SK-N-SH (cell line): ENCODE measurements at regions not wholly inside any gene's neighbourhood (a gene's known extent, or its start where the extent isn't known, plus 50 kb on each side); places are given as distances from the start of the nearest gene placed in this dataset.

Experiments used
- CTCF ChIA-PET: fragments of 300-600, 350-600 bp; formaldehyde crosslinking; extraction: SDS; loops from one replicate; lab custom pipeline; 2021; lab: Yijun Ruan, JAX
- POLR2A ChIA-PET: fragments of 350-600 bp; sonication (Branson Sonifier 250); formaldehyde crosslinking; extraction: SDS; loops from one replicate; lab custom pipeline; 2020; ENCODE audit warnings: antibody characterized with exemption, inconsistent platforms; lab: Yijun Ruan, JAX
- DNase-seq: peaks from one replicate; pipeline ENCODE4 v3.0.0; 2012
- H2AFZ ChIP-seq: fragments of 200-600 bp; sonication (generic); 2 replicates; pipeline ENCODE4 v1.8.1; 2016; ENCODE audit warnings: antibody characterized with exemption, mild to moderate bottlenecking, low read depth
- H3F3A ChIP-seq: fragments of 200-600 bp; sonication (generic); replicated peaks from 2 replicates; pipeline ENCODE3; 2016; ENCODE audit warnings: antibody characterized with exemption, mild to moderate bottlenecking; ENCODE audit not compliant: insufficient read depth
- H3K27ac ChIP-seq, 2 experiments: fragments of 200-500 bp in 1 of 2; fragments of 200-600 bp in 1 of 2; sonication (Bioruptor generic) in 1 of 2; sonication (generic), shearing (Covaris generic) in 1 of 2; 2 replicates each; pipeline versions ENCODE4 v1.5.1 to v1.6.1; 2014 to 2016; ENCODE audit warnings: low read depth in 2 of 2, inconsistent platforms in 1 of 2, low read length in 1 of 2, mild to moderate bottlenecking in 1 of 2, mixed read lengths in 1 of 2
- H3K27me3 ChIP-seq: fragments of 200-600 bp; sonication (generic), shearing (Covaris generic); 2 replicates; pipeline ENCODE4 v1.6.1; 2016; ENCODE audit warnings: mixed run types; ENCODE audit not compliant: insufficient read depth
- H3K36me3 ChIP-seq, 2 experiments: fragments of 200-500 bp in 1 of 2; fragments of 200-600 bp in 1 of 2; sonication (Bioruptor generic) in 1 of 2; sonication (generic) in 1 of 2; replicated peaks in 1 of 2; 2 replicates each; pipeline versions ENCODE3 to v1.5.1; 2014 to 2016; ENCODE audit warnings: low read length in 1 of 2, mild to moderate bottlenecking in 1 of 2; ENCODE audit not compliant: insufficient read depth in 2 of 2, control insufficient read depth in 1 of 2
- H3K4me1 ChIP-seq, 2 experiments: fragments of 200-500 bp in 1 of 2; fragments of 200-600 bp in 1 of 2; sonication (Bioruptor generic) in 1 of 2; sonication (generic), shearing (Covaris generic) in 1 of 2; 2 replicates each; pipeline versions ENCODE4 v1.5.1 to v1.6.1; 2014 to 2016; ENCODE audit warnings: low read depth in 1 of 2, low read length in 1 of 2, mixed run types in 1 of 2; ENCODE audit not compliant: insufficient read depth in 2 of 2, control insufficient read depth in 1 of 2
- H3K4me2 ChIP-seq: fragments of 200-600 bp; sonication (generic), shearing (Covaris generic); 2 replicates; pipeline ENCODE4 v1.6.1; 2017; ENCODE audit warnings: mixed run types
- H3K4me3 ChIP-seq, 2 experiments: fragments of 200-500 bp in 1 of 2; fragments of 200-600 bp in 1 of 2; sonication (Bioruptor generic) in 1 of 2; sonication (generic), shearing (Covaris generic) in 1 of 2; 2 replicates each; pipeline versions ENCODE4 v1.5.1 to v1.8.1; 2014 to 2016; ENCODE audit warnings: low read depth in 2 of 2, inconsistent platforms in 1 of 2, low read length in 1 of 2, mild to moderate bottlenecking in 1 of 2, mixed read lengths in 1 of 2, moderate library complexity in 1 of 2
- H3K79me2 ChIP-seq: fragments of 200-600 bp; sonication (generic); 2 replicates; pipeline ENCODE4 v1.8.1; 2017; ENCODE audit warnings: mild to moderate bottlenecking; ENCODE audit not compliant: insufficient read depth
- H3K9ac ChIP-seq: fragments of 200-600 bp; sonication (generic); 2 replicates; pipeline ENCODE4 v1.6.1; 2017; ENCODE audit warnings: mixed run types
- H3K9me2 ChIP-seq: fragments of 200-600 bp; sonication (generic); 2 replicates; pipeline ENCODE4 v1.6.1; 2017; ENCODE audit warnings: mixed run types
- H3K9me3 ChIP-seq: fragments of 200-600 bp; sonication (generic); 2 replicates; pipeline ENCODE4 v1.6.1; 2017; ENCODE audit warnings: mixed run types, mild to moderate bottlenecking, moderate library complexity
- H4K20me1 ChIP-seq: fragments of 200-600 bp; sonication (generic); 2 replicates; pipeline ENCODE4 v1.6.1; 2017; ENCODE audit warnings: mild to moderate bottlenecking, mixed run types; ENCODE audit not compliant: insufficient read depth
- ELF1 ChIP-seq: IDR thresholded peaks from 2 replicates; pipeline ENCODE4 v1.4.0; 2012
- EP300 ChIP-seq, 2 experiments: IDR thresholded peaks; 2 replicates each; pipeline versions ENCODE4 v1.4.0 to v1.6.1; 2012; ENCODE audit warnings: borderline replicate concordance in 1 of 2, low read depth in 1 of 2, low read length in 1 of 2
- GABPA ChIP-seq: IDR thresholded peaks from 2 replicates; pipeline ENCODE4 v1.4.0; 2012; ENCODE audit warnings: low read depth, mild to moderate bottlenecking
- NFIC ChIP-seq: IDR thresholded peaks from 2 replicates; pipeline ENCODE4 v1.4.0; 2012; ENCODE audit warnings: borderline replicate concordance
- POLR2AphosphoS5 ChIP-seq: IDR thresholded peaks from 2 replicates; pipeline ENCODE4 v1.6.1; 2012; ENCODE audit warnings: low read depth, low read length
- RAD21 ChIP-seq: IDR thresholded peaks from 2 replicates; pipeline ENCODE4 v1.6.1; 2012; ENCODE audit warnings: mild to moderate bottlenecking, low read length
- RCOR1 ChIP-seq: fragments of 150-350 bp; IDR thresholded peaks from 2 replicates; pipeline ENCODE4 v1.6.1; 2017; ENCODE audit warnings: antibody characterized with exemption, low read length
- RXRA ChIP-seq: IDR thresholded peaks from 2 replicates; pipeline ENCODE4 v1.4.0; 2012; ENCODE audit warnings: low read depth, mild to moderate bottlenecking, borderline replicate concordance
- TCF12 ChIP-seq: IDR thresholded peaks from 2 replicates; pipeline ENCODE4 v1.4.0; 2012
- TEAD4 ChIP-seq: IDR thresholded peaks from 2 replicates; pipeline ENCODE4 v1.4.0; 2012; ENCODE audit warnings: mild to moderate bottlenecking, borderline replicate concordance; ENCODE audit not compliant: insufficient read depth
- YY1 ChIP-seq: IDR thresholded peaks from 2 replicates; pipeline ENCODE4 v1.4.0; 2012; ENCODE audit warnings: low read depth, mild to moderate bottlenecking
- WGBS: methylation state at CpG from one replicate; pipeline ENCODE4 v1.1.6; 2017; ENCODE audit warnings: low lambda C conversion rate; 5-methylcytosine and 5-hydroxymethylcytosine counted together
- TF ChIP-seq, protein P1 (sequence below): IDR thresholded peaks from 2 replicates; pipeline ENCODE4 v1.4.0; 2012; ENCODE audit warnings: low read depth
- TF ChIP-seq, protein P2 (sequence below): IDR thresholded peaks from 2 replicates; pipeline ENCODE4 v1.6.1; 2012; ENCODE audit warnings: mild to moderate bottlenecking, low read depth, low read length, moderate library complexity
- TF ChIP-seq, protein P3 (sequence below): fragments of 200-600 bp; sonication (generic); IDR thresholded peaks from 2 replicates; pipeline ENCODE4 v1.6.1; 2017; ENCODE audit warnings: antibody characterized with exemption, mild to moderate bottlenecking, moderate library complexity
- TF ChIP-seq, protein P4 (sequence below): IDR thresholded peaks from 2 replicates; pipeline ENCODE4; 2012
- TF ChIP-seq, protein P5 (sequence below): fragments of 150-350 bp; IDR thresholded peaks from 2 replicates; pipeline ENCODE4 v1.6.1; 2016; ENCODE audit warnings: mild to moderate bottlenecking, low read depth, low read length

DNA sequence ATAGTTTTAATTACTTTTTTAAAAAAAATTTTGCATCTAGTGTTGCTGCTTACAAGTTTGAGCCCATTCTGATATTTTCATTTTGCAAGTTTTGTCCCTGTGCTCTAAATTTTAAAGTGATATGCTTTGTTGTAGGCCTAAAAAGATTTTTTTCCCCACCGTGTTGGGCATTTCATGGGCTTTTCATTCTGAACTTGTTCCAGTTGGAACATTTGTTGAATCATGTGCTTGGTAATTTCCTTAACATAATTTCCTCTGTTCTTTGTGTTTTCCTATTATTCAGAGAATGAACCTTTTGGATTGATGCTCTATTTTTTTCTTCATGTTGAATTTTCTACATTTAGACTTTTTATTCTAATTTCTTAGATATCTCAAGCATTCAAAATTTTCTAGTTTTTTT lies 206.4 kb upstream of the SPRY2 start:
- no peaks in the 10 kb centered on the region for H3K9me2 ChIP-seq
- 90% methylated on average over 1 of the region's 1 CpG for WGBS
- no peak overlapping the region; a peak in 1 of 4 replicates for H3K27ac ChIP-seq
- H3K4me3 ChIP-seq: no peak overlapping the region
- POLR2A ChIA-PET: no interaction called here
- no peaks in the 10 kb centered on the region for H3K9me3 ChIP-seq
- TF ChIP-seq RCOR1 (no peak), ELF1 (no peak), TEAD4 (no peak), RAD21 (no peak), TCF12 (no peak), YY1 (no peak), POLR2AphosphoS5 (no peak), RXRA (no peak), EP300 (IDR thresholded peaks at IDR 0.05; ENCODE audit: borderline replicate concordance in 1 of 2, low read depth in 1 of 2, low read length in 1 of 2) (no peak), NFIC (no peak), GABPA (no peak)
- TF ChIP-seq, protein P1, sequence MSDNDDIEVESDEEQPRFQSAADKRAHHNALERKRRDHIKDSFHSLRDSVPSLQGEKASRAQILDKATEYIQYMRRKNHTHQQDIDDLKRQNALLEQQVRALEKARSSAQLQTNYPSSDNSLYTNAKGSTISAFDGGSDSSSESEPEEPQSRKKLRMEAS: no peak
- TF ChIP-seq, protein P2, sequence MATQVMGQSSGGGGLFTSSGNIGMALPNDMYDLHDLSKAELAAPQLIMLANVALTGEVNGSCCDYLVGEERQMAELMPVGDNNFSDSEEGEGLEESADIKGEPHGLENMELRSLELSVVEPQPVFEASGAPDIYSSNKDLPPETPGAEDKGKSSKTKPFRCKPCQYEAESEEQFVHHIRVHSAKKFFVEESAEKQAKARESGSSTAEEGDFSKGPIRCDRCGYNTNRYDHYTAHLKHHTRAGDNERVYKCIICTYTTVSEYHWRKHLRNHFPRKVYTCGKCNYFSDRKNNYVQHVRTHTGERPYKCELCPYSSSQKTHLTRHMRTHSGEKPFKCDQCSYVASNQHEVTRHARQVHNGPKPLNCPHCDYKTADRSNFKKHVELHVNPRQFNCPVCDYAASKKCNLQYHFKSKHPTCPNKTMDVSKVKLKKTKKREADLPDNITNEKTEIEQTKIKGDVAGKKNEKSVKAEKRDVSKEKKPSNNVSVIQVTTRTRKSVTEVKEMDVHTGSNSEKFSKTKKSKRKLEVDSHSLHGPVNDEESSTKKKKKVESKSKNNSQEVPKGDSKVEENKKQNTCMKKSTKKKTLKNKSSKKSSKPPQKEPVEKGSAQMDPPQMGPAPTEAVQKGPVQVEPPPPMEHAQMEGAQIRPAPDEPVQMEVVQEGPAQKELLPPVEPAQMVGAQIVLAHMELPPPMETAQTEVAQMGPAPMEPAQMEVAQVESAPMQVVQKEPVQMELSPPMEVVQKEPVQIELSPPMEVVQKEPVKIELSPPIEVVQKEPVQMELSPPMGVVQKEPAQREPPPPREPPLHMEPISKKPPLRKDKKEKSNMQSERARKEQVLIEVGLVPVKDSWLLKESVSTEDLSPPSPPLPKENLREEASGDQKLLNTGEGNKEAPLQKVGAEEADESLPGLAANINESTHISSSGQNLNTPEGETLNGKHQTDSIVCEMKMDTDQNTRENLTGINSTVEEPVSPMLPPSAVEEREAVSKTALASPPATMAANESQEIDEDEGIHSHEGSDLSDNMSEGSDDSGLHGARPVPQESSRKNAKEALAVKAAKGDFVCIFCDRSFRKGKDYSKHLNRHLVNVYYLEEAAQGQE: no peak
- TF ChIP-seq, protein P3, sequence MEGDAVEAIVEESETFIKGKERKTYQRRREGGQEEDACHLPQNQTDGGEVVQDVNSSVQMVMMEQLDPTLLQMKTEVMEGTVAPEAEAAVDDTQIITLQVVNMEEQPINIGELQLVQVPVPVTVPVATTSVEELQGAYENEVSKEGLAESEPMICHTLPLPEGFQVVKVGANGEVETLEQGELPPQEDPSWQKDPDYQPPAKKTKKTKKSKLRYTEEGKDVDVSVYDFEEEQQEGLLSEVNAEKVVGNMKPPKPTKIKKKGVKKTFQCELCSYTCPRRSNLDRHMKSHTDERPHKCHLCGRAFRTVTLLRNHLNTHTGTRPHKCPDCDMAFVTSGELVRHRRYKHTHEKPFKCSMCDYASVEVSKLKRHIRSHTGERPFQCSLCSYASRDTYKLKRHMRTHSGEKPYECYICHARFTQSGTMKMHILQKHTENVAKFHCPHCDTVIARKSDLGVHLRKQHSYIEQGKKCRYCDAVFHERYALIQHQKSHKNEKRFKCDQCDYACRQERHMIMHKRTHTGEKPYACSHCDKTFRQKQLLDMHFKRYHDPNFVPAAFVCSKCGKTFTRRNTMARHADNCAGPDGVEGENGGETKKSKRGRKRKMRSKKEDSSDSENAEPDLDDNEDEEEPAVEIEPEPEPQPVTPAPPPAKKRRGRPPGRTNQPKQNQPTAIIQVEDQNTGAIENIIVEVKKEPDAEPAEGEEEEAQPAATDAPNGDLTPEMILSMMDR: no peak
- TF ChIP-seq, protein P4, sequence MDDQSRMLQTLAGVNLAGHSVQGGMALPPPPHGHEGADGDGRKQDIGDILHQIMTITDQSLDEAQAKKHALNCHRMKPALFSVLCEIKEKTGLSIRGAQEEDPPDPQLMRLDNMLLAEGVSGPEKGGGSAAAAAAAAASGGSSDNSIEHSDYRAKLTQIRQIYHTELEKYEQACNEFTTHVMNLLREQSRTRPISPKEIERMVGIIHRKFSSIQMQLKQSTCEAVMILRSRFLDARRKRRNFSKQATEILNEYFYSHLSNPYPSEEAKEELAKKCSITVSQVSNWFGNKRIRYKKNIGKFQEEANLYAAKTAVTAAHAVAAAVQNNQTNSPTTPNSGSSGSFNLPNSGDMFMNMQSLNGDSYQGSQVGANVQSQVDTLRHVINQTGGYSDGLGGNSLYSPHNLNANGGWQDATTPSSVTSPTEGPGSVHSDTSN: no peak
- TF ChIP-seq, protein P5, sequence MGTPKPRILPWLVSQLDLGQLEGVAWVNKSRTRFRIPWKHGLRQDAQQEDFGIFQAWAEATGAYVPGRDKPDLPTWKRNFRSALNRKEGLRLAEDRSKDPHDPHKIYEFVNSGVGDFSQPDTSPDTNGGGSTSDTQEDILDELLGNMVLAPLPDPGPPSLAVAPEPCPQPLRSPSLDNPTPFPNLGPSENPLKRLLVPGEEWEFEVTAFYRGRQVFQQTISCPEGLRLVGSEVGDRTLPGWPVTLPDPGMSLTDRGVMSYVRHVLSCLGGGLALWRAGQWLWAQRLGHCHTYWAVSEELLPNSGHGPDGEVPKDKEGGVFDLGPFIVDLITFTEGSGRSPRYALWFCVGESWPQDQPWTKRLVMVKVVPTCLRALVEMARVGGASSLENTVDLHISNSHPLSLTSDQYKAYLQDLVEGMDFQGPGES: no peak
- CTCF ChIA-PET: no interaction called here
- no peaks in the 10 kb centered on the region for H4K20me1 ChIP-seq
- no peaks in the 10 kb centered on the region for H3K36me3 ChIP-seq
- no peak overlapping the region for H2AFZ ChIP-seq
- no peak overlapping the region for H3K9ac ChIP-seq
- H3K27me3 ChIP-seq: no peaks in the 10 kb centered on the region
- H3K4me2 ChIP-seq: no peak overlapping the region
- DNase-seq: no peak
- H3K79me2 ChIP-seq: no peaks in the 10 kb centered on the region
- peaks cover 3 to 11% of the 10 kb centered on the region in 2 experiments; a peak in 2 of 4 replicates for H3K4me1 ChIP-seq
- H3F3A ChIP-seq: peaks cover 4% of the 10 kb centered on the region
